ENCODE measurements at regions not wholly inside any gene's neighbourhood (a gene's known extent, or its start where the extent isn't known, plus 50 kb on each side); places are given as distances from the start of the nearest gene placed in this dataset.

DNA sequence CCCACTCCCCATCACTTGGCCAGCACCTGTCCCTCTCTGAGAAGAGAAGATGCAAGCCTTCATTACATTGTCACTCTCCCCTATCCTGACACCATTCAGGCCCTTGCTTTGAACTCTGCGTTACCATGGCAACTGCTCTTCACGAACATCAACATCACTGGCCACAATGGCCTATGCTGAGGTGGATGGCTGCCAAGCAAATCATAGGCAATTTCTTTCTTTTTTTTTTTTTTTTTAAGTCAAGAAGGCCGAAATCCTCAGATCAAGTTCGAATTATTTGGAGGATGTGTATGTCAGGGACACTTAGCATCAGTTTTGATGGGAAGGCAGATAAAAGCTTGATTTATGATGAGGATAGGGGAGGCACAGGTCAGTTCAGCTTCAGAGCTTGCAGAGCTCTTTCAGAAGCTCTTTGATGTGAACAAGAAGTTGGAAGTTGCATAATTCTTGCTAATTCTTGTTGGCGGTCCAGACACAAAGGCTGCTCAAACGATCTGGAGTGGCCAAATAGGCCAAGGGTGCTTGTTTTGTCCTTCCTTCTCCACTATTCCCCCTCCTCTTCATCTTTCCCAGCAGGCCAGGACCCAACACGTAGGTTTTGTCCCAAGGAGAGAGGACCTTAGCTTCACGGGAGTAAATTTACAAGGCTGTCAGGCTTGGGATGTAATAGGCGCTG lies 179.9 kb upstream of the NPVF start:
- TF ChIP-seq, protein P1, sequence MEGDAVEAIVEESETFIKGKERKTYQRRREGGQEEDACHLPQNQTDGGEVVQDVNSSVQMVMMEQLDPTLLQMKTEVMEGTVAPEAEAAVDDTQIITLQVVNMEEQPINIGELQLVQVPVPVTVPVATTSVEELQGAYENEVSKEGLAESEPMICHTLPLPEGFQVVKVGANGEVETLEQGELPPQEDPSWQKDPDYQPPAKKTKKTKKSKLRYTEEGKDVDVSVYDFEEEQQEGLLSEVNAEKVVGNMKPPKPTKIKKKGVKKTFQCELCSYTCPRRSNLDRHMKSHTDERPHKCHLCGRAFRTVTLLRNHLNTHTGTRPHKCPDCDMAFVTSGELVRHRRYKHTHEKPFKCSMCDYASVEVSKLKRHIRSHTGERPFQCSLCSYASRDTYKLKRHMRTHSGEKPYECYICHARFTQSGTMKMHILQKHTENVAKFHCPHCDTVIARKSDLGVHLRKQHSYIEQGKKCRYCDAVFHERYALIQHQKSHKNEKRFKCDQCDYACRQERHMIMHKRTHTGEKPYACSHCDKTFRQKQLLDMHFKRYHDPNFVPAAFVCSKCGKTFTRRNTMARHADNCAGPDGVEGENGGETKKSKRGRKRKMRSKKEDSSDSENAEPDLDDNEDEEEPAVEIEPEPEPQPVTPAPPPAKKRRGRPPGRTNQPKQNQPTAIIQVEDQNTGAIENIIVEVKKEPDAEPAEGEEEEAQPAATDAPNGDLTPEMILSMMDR (IDR thresholded peaks at IDR 0.05), result no peak
- TF ChIP-seq POLR2A (IDR thresholded peaks at IDR 0.05), result no peak
